Myocyte (in vitro differentiated cells): ENCODE measurements at regions not wholly inside any gene's neighbourhood (a gene's known extent, or its start where the extent isn't known, plus 50 kb on each side); places are given as distances from the start of the nearest gene placed in this dataset.
"Not testable (repeated sequence)": the region's sequence is repeated elsewhere in the genome, so short reads cannot be mapped to it uniquely, and the experiment has no call there.

Experiments used
- DNase-seq: peaks from one replicate; pipeline ENCODE4 v3.0.0-alpha.2; 2012; ENCODE audit warnings: low read depth

- no peak for DNase-seq
Measured at GRCh38 chr2:75326645-75327044, 127.3 kb upstream of the TACR1 start.

- DNase-seq = no peak
Measured at GRCh38 chr2:75325594-75325993, 126.3 kb upstream of the TACR1 start.

- no peak for DNase-seq
Measured at GRCh38 chr2:75324861-75325284, 125.6 kb upstream of the TACR1 start.

- peak; percentile 73 for DNase-seq
Measured at GRCh38 chr2:75324141-75324540, 124.8 kb upstream of the TACR1 start.

GRCh38 chr2:75321599-75321922, 122.2 kb upstream of the TACR1 start:
- no peak for DNase-seq

- peak; percentile 88 for DNase-seq
Measured at GRCh38 chr2:75320898-75321598, 121.7 kb upstream of the TACR1 start.

- no peak for DNase-seq
Measured at GRCh38 chr2:75319951-75320350, 120.6 kb upstream of the TACR1 start.

GRCh38 chr2:75317802-75318201, 118.5 kb upstream of the TACR1 start:
- DNase-seq = peak; percentile 61

- DNase-seq = no peak
Measured at GRCh38 chr2:75317316-75317715, 118.0 kb upstream of the TACR1 start.

- DNase-seq = no peak
Measured at GRCh38 chr2:75315436-75315835, 116.1 kb upstream of the TACR1 start.

GRCh38 chr2:75311993-75312392, 112.7 kb upstream of the TACR1 start:
- DNase-seq = peak; percentile 90

GRCh38 chr2:75311521-75311920, 112.2 kb upstream of the TACR1 start:
- DNase-seq = no peak

- DNase-seq = no peak
Measured at GRCh38 chr2:75310876-75311275, 111.6 kb upstream of the TACR1 start.

GRCh38 chr2:75309596-75310463, 110.5 kb upstream of the TACR1 start:
- DNase-seq = no peak

GRCh38 chr2:75303227-75303626, 103.9 kb upstream of the TACR1 start:
- DNase-seq = no peak

- peak; percentile 38 for DNase-seq
Measured at GRCh38 chr2:75294362-75294761, 95.0 kb upstream of the TACR1 start.

GRCh38 chr2:75292826-75293225, 93.5 kb upstream of the TACR1 start:
- no peak for DNase-seq

- peak; percentile 25 for DNase-seq
Measured at GRCh38 chr2:75290600-75291150, 91.4 kb upstream of the TACR1 start.

GRCh38 chr2:75289771-75290170, 90.5 kb upstream of the TACR1 start:
- peak; percentile 35 for DNase-seq

- DNase-seq = not testable (repeated sequence)
Measured at GRCh38 chr2:75289178-75289577, 89.9 kb upstream of the TACR1 start.

- no peak for DNase-seq
Measured at GRCh38 chr2:75288760-75289159, 89.4 kb upstream of the TACR1 start.

- DNase-seq = no peak
Measured at GRCh38 chr2:75287624-75288316, 88.5 kb upstream of the TACR1 start.
